SJSA1 (cell line): ENCODE measurements at regions not wholly inside any gene's neighbourhood (a gene's known extent, or its start where the extent isn't known, plus 50 kb on each side); places are given as distances from the start of the nearest gene placed in this dataset.

Experiments used
- DNase-seq, 2 experiments: peaks; one replicate each; pipeline ENCODE4 v3.0.0-alpha.2; 2015 to 2020; ENCODE audit warnings: low spot score in 2 of 2, low read depth in 1 of 2
- H3K27ac ChIP-seq: fragments of 250-450 bp; sonication (Bioruptor Pico); 2 replicates; pipeline ENCODE4 v1.5.1; 2020; ENCODE audit warnings: mild to moderate bottlenecking, moderate library complexity
- H3K27me3 ChIP-seq: fragments of 250-450 bp; sonication (Bioruptor Pico); replicated peaks from 2 replicates; pipeline ENCODE4 v1.5.1; 2020; ENCODE audit warnings: mild to moderate bottlenecking, moderate library complexity
- H3K36me3 ChIP-seq: fragments of 250-450 bp; sonication (Bioruptor Pico); 2 replicates; pipeline ENCODE4 v1.5.1; 2020; ENCODE audit warnings: mild to moderate bottlenecking
- H3K4me1 ChIP-seq: fragments of 250-450 bp; sonication (Bioruptor Pico); replicated peaks from 2 replicates; pipeline ENCODE4 v1.6.1; 2021; ENCODE audit warnings: mild to moderate bottlenecking
- H3K4me3 ChIP-seq: fragments of 250-450 bp; sonication (Bioruptor Pico); 2 replicates; pipeline ENCODE4 v1.5.1; 2020; ENCODE audit warnings: mild to moderate bottlenecking
- H3K9me3 ChIP-seq: fragments of 250-450 bp; sonication (Bioruptor Pico); replicated peaks from 2 replicates; pipeline ENCODE4 v1.5.1; 2020; ENCODE audit warnings: mild to moderate bottlenecking

DNA sequence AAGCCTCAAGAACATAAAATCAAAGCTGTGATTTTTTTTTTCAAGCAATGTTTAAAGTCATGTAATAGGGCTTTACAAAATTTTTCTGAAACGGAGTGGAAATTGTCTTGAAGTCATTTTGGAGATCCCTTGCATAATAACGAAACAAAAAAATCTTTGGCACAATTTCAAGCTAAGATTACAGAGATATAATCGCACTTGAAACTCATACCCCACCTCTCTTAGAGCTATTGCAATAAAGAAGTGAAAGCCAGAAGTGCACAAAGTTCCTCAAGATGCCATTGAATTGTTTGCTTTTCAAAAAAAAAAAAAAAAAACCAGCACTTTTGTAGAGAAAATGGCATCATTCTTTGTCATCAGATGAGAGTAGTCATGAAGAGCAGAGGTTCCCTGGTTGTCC lies 152.3 kb downstream of the PAX3 start:
- Histone ChIP-seq H3K27me3 (no peaks in the 10 kb centered on the region), H3K9me3 (no peaks in the 10 kb centered on the region), H3K27ac (no peak overlapping the region), H3K4me3 (no peak overlapping the region), H3K36me3 (no peaks in the 10 kb centered on the region), H3K4me1 (peaks cover 13% of the 10 kb centered on the region)
- DNase-seq, result no peak

GRCh38 chr2:222142027-222142426 lies 156.8 kb downstream of the PAX3 start:
- peak in 1 of 2 experiments; percentile 45 for DNase-seq

GRCh38 chr2:222136106-222136630 lies 162.6 kb downstream of the PAX3 start:
- no peak overlapping the region for H3K4me3 ChIP-seq
- H3K9me3 ChIP-seq, result no peaks in the 10 kb centered on the region
- no peak overlapping the region for H3K27ac ChIP-seq
- H3K27me3 ChIP-seq, result no peaks in the 10 kb centered on the region
- DNase-seq, result no peak
- H3K4me1 ChIP-seq, result peaks cover under 1% of the 10 kb centered on the region
- H3K36me3 ChIP-seq, result no peaks in the 10 kb centered on the region

More at GRCh38 chr2:222142027-222142426, 156.8 kb downstream of the PAX3 start:
- H3K9me3 ChIP-seq, result no peaks in the 10 kb centered on the region
- no peak overlapping the region for H3K4me3 ChIP-seq
- H3K4me1 ChIP-seq, result peaks cover 17% of the 10 kb centered on the region
- no peak overlapping the region for H3K27ac ChIP-seq
- H3K27me3 ChIP-seq, result no peaks in the 10 kb centered on the region
- no peaks in the 10 kb centered on the region for H3K36me3 ChIP-seq

DNA sequence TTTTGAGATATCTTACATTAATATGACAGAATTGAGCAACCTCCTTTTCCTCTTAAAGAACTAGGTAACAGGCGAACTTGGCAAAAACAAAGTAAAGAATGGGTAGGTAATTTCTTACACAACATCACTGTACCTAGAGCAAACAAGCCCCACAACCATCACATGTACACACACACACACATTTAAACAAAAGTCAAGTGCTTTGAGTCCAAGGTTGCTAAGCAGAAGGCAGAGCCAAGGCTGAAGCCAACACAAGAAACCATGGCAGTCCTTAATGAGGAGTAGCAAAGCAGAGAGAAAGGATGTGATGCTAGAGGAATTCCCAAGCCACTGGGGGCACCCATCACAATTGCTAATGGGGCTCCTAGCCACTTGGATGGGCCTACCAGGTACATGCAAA lies 164.1 kb downstream of the PAX3 start:
- Histone ChIP-seq H3K4me1 (no peaks in the 10 kb centered on the region), H3K9me3 (no peaks in the 10 kb centered on the region)
- no peak for DNase-seq

GRCh38 chr2:222133897-222134296 lies 164.9 kb downstream of the PAX3 start:
- no peaks in the 10 kb centered on the region for H3K36me3 ChIP-seq
- no peaks in the 10 kb centered on the region for H3K4me1 ChIP-seq
- DNase-seq, result no peak
- H3K27ac ChIP-seq, result no peak overlapping the region
- H3K9me3 ChIP-seq, result no peaks in the 10 kb centered on the region
- H3K4me3 ChIP-seq, result no peak overlapping the region
- no peaks in the 10 kb centered on the region for H3K27me3 ChIP-seq

More for the DNA sequence above, 164.1 kb downstream of the PAX3 start:
- H3K27ac ChIP-seq, result no peak overlapping the region
- no peaks in the 10 kb centered on the region for H3K27me3 ChIP-seq
- no peak overlapping the region for H3K4me3 ChIP-seq
- H3K36me3 ChIP-seq, result no peaks in the 10 kb centered on the region

DNA sequence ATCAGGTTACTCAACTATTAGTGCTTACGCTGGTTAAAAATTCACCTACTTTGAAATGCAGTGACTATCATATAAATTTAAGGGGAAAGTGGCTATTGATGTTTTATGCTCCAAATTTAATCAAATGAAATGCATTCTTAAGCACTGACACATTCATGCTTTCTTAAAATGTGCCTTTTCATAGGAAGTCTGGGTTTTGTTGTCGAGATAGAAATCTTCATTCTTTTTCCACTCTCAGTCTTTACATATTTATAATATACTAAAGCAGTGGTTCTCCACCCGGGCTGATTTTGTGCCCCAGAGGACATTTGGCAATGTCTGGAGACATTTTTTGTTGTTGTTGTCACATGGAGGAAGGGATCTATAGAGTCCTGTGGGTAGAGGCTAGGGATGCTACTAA lies 167.9 kb downstream of the PAX3 start:
- Histone ChIP-seq H3K9me3 (no peaks in the 10 kb centered on the region), H3K27ac (no peak overlapping the region), H3K4me1 (no peaks in the 10 kb centered on the region), H3K4me3 (no peak overlapping the region), H3K36me3 (no peaks in the 10 kb centered on the region), H3K27me3 (no peaks in the 10 kb centered on the region)
- no peak for DNase-seq

GRCh38 chr2:222127660-222128059 lies 171.1 kb downstream of the PAX3 start:
- Histone ChIP-seq H3K4me1 (no peaks in the 10 kb centered on the region), H3K4me3 (no peak overlapping the region), H3K9me3 (no peaks in the 10 kb centered on the region), H3K27ac (no peak overlapping the region), H3K36me3 (no peaks in the 10 kb centered on the region), H3K27me3 (no peaks in the 10 kb centered on the region)
- DNase-seq, result no peak

DNA sequence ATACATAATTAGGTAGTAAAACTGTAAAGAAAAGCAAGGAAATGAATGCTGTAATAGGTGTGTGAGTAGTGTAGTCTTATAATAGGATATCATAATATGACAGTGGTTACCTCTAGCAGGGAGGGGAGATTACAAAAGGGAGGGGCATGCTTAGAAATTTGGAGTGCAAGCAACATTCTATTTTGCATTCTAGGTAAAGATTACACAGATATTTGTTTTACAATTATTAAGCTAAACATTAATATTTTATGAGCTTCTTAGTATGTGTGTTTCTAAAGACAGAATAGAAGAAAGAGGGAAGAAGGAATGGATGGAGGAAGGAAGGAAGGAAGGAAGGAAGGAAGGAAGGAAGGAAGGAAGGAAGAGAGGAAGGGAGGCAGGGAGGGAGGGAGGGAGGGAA lies 177.9 kb downstream of the PAX3 start:
- no peaks in the 10 kb centered on the region for H3K9me3 ChIP-seq
- H3K4me3 ChIP-seq, result no peak overlapping the region
- no peak for DNase-seq
- H3K27ac ChIP-seq, result no peak overlapping the region
- H3K4me1 ChIP-seq, result peaks cover 16% of the 10 kb centered on the region
- H3K36me3 ChIP-seq, result no peaks in the 10 kb centered on the region
- no peaks in the 10 kb centered on the region for H3K27me3 ChIP-seq

DNA sequence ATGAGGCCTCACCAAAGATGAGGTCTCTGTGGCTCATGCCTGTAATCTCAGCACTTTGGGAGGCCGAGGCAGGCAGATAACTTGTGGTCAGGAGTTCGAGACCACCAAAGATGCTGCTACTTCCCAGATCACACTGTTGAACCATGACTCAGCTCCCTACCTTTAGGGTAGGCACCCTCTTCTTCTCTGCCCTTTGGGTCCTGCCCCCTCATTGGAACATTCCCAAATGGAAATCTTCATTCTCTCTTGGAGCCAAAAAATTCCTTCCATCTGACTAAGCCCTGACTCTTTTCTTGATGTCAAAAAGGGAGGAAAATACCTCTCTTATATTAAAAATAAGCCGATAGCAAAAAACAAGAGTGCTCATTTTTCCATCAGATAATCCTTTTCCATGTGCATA lies 183.5 kb downstream of the PAX3 start:
- DNase-seq, result peak; percentile 94 to 98
- Histone ChIP-seq H3K4me1 (peaks cover 40% of the 10 kb centered on the region), H3K9me3 (no peaks in the 10 kb centered on the region), H3K4me3 (no peak overlapping the region), H3K36me3 (no peaks in the 10 kb centered on the region), H3K27ac (peak overlapping the region; percentile 77), H3K27me3 (no peaks in the 10 kb centered on the region)

- Histone ChIP-seq H3K4me3 (no peak overlapping the region), H3K36me3 (no peaks in the 10 kb centered on the region), H3K27me3 (no peaks in the 10 kb centered on the region), H3K27ac (peak overlapping the region; percentile 79), H3K9me3 (no peaks in the 10 kb centered on the region), H3K4me1 (peaks cover 36% of the 10 kb centered on the region)
- peak in 1 of 2 experiments; percentile 84 for DNase-seq
Observed at GRCh38 chr2:222108957-222109585, 189.7 kb downstream of the PAX3 start.

- peak overlapping the region; percentile 79 for H3K27ac ChIP-seq
Observed at GRCh38 chr2:222108497-222108896, 190.3 kb downstream of the PAX3 start.

DNA sequence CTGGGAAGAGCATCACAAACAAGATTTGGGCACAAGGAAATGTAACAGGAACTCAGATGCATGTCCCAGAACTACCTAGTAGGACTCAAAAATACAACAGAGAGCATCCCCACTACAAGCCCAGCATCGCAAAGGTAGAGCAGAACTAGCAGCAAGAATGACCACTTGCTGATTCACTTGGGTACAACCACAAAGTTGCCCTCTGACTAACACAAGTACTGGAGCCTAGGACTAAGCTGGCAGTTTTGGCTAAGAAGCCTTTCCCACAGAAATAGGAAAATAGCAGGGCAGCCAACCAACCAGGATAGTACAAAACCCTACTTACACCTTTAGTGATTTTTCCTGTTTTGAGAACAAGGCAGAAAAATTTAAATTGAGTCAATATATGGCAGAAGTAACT lies 193.8 kb downstream of the PAX3 start:
- no peak for DNase-seq
- H3K27me3 ChIP-seq, result no peaks in the 10 kb centered on the region
- no peak overlapping the region for H3K4me3 ChIP-seq
- H3K36me3 ChIP-seq, result no peaks in the 10 kb centered on the region
- no peaks in the 10 kb centered on the region for H3K9me3 ChIP-seq
- no peak overlapping the region for H3K27ac ChIP-seq
- peaks cover 36% of the 10 kb centered on the region for H3K4me1 ChIP-seq

More at GRCh38 chr2:222108497-222108896, 190.3 kb downstream of the PAX3 start:
- peaks cover 33% of the 10 kb centered on the region for H3K4me1 ChIP-seq
- no peaks in the 10 kb centered on the region for H3K27me3 ChIP-seq
- no peak overlapping the region for H3K4me3 ChIP-seq
- H3K9me3 ChIP-seq, result no peaks in the 10 kb centered on the region
- no peak for DNase-seq
- no peaks in the 10 kb centered on the region for H3K36me3 ChIP-seq

GRCh38 chr2:222102575-222103349 lies 196.0 kb downstream of the PAX3 start:
- H3K4me3 ChIP-seq, result no peak overlapping the region
- no peak overlapping the region for H3K27ac ChIP-seq
- no peaks in the 10 kb centered on the region for H3K9me3 ChIP-seq
- peak in 1 of 2 experiments; percentile 37 for DNase-seq
- no peaks in the 10 kb centered on the region for H3K36me3 ChIP-seq
- H3K27me3 ChIP-seq, result no peaks in the 10 kb centered on the region
- peaks cover 15% of the 10 kb centered on the region for H3K4me1 ChIP-seq
